Liver (tissue), 8 donors: ENCODE measurements at regions not wholly inside any gene's neighbourhood (a gene's known extent, or its start where the extent isn't known, plus 50 kb on each side); places are given as distances from the start of the nearest gene placed in this dataset.

Experiments used
- DNase-seq: peaks from one replicate; pipeline ENCODE4 v3.0.0-alpha.2; 2017; ENCODE audit warnings: low spot score
- H3K27ac ChIP-seq, 2 donors: one replicate each; pipeline ENCODE4 v1.7.0; 2013; ENCODE audit warnings: inconsistent platforms in 2 of 2, low read length in 2 of 2, control low read depth in 1 of 2, low read depth in 1 of 2, mild to moderate bottlenecking in 1 of 2
- H3K27me3 ChIP-seq, 4 donors: one replicate each; pipeline versions ENCODE4 v1.6.1 to v1.7.0; 2013; ENCODE audit warnings: low read length in 3 of 4, inconsistent platforms in 1 of 4, mild to moderate bottlenecking in 1 of 4, moderate library complexity in 1 of 4; ENCODE audit not compliant: control insufficient read depth in 4 of 4, insufficient read depth in 4 of 4
- H3K36me3 ChIP-seq, 4 donors: one replicate each; pipeline versions ENCODE4 v1.6.1 to v1.7.0; 2013; ENCODE audit warnings: low read length in 3 of 4, mild to moderate bottlenecking in 3 of 4, low read depth in 1 of 4, moderate library complexity in 1 of 4; ENCODE audit not compliant: control insufficient read depth in 4 of 4, insufficient read depth in 3 of 4
- H3K4me1 ChIP-seq, 4 donors: one replicate each; pipeline versions ENCODE4 v1.6.1 to v1.7.0; 2013; ENCODE audit warnings: low read length in 3 of 4, mild to moderate bottlenecking in 3 of 4, moderate library complexity in 1 of 4; ENCODE audit not compliant: control insufficient read depth in 4 of 4, insufficient read depth in 4 of 4
- H3K4me3 ChIP-seq, 3 donors: one replicate each; pipeline versions ENCODE4 v1.6.1 to v1.7.0; 2013; ENCODE audit warnings: low read length in 3 of 3, control low read depth in 1 of 3, low read depth in 1 of 3, mild to moderate bottlenecking in 1 of 3
- H3K9ac ChIP-seq, 2 donors: one replicate each; pipeline ENCODE4 v1.7.0; 2013; ENCODE audit warnings: low read length in 2 of 2, mild to moderate bottlenecking in 2 of 2, moderate library complexity in 2 of 2, control low read depth in 1 of 2, low read depth in 1 of 2
- H3K9me3 ChIP-seq, 4 donors: one replicate each; pipeline versions ENCODE4 v1.6.1 to v1.7.0; 2013; ENCODE audit warnings: low read length in 3 of 4; ENCODE audit not compliant: control insufficient read depth in 4 of 4
- CTCF ChIP-seq: fragments of 150-350 bp; IDR thresholded peaks from 2 replicates; pipeline ENCODE4 v1.5.1; 2017; ENCODE audit warnings: improper control_type of control experiment, low read depth, low read length; ENCODE audit not compliant: missing input control
- EGR1 ChIP-seq, 2 donors: IDR thresholded peaks; 2 replicates each; pipeline ENCODE4 v1.6.1; 2016 to 2018; ENCODE audit warnings: antibody characterized with exemption in 2 of 2, low read depth in 2 of 2
- FOXA1 ChIP-seq: IDR thresholded peaks from 2 replicates; pipeline ENCODE4 v1.6.1; 2016; ENCODE audit warnings: antibody characterized with exemption
- FOXA2 ChIP-seq: IDR thresholded peaks from 2 replicates; pipeline ENCODE4 v1.6.1; 2016; ENCODE audit warnings: antibody characterized with exemption
- HNF4A ChIP-seq, 2 donors: conservative IDR thresholded peaks; 2 replicates each; pipeline ENCODE4 v1.6.1; 2016; ENCODE audit warnings: antibody characterized with exemption in 2 of 2, mild to moderate bottlenecking in 2 of 2
- JUND ChIP-seq, 2 donors: IDR thresholded peaks; 2 replicates each; pipeline ENCODE4 v1.6.1; 2016; ENCODE audit warnings: antibody characterized with exemption in 2 of 2
- MAX ChIP-seq: IDR thresholded peaks from 2 replicates; pipeline ENCODE4 v1.6.1; 2016; ENCODE audit warnings: antibody characterized with exemption
- NR2F2 ChIP-seq: IDR thresholded peaks from 2 replicates; pipeline ENCODE4 v1.6.1; 2016; ENCODE audit warnings: antibody characterized with exemption
- REST ChIP-seq: IDR thresholded peaks from 2 replicates; pipeline ENCODE4 v1.6.1; 2016; ENCODE audit warnings: antibody characterized with exemption, mild to moderate bottlenecking
- RXRA ChIP-seq, 2 donors: IDR thresholded peaks; 2 replicates each; pipeline ENCODE4 v1.6.1; 2017 to 2018; ENCODE audit warnings: antibody characterized with exemption in 2 of 2, mild to moderate bottlenecking in 1 of 2
- YY1 ChIP-seq: IDR thresholded peaks from 2 replicates; pipeline ENCODE4 v1.6.1; 2016; ENCODE audit warnings: antibody characterized with exemption, mild to moderate bottlenecking
- WGBS: extraction: QIAGEN DNeasy Blood & Tissue Kit; methylation state at CpG from one replicate; pipeline ENCODE4 v1.1.7; 2013; 5-methylcytosine and 5-hydroxymethylcytosine counted together
- donor health status: healthy.
- donor health status: healthy.
- donor health status: healthy.
- donor health status: healthy.
- donor health status: healthy.

- peaks cover 0 to 4% (median 0%) of the 10 kb centered on the region in 4 donors for H3K27me3 ChIP-seq
- H3K9ac ChIP-seq, result no peak overlapping the region
- H3K36me3 ChIP-seq, result no peaks in the 10 kb centered on the region
- H3K4me3 ChIP-seq, result no peak overlapping the region
- TF ChIP-seq FOXA1 (no peak), FOXA2 (no peak), EGR1 (IDR thresholded peaks at IDR 0.05; ENCODE audit: low read depth in 2 of 2) (no peak), REST (no peak), HNF4A (conservative IDR thresholded peaks at IDR 0.05) (no peak), RXRA (IDR thresholded peaks at IDR 0.05) (no peak), MAX (no peak), CTCF (no peak), YY1 (no peak), NR2F2 (no peak)
- peaks cover 0 to 4% (median 2%) of the 10 kb centered on the region in 4 donors for H3K9me3 ChIP-seq
- H3K4me1 ChIP-seq, result no peaks in the 10 kb centered on the region
- no peak for DNase-seq
- H3K27ac ChIP-seq, result no peak overlapping the region
- WGBS, result 51% methylated on average over 7 of the region's 7 CpGs
Measured at GRCh38 chr1:14118691-14119485, 418.9 kb downstream of the PRDM2 start.

GRCh38 chr1:14120895-14121294, 420.9 kb downstream of the PRDM2 start:
- Histone ChIP-seq H3K27me3 (peaks cover 0 to 4% (median 2%) of the 10 kb centered on the region in 4 donors), H3K9me3 (peaks cover 0 to 4% (median 2%) of the 10 kb centered on the region in 4 donors), H3K4me1 (no peaks in the 10 kb centered on the region), H3K9ac (no peak overlapping the region), H3K4me3 (no peak overlapping the region), H3K36me3 (no peaks in the 10 kb centered on the region), H3K27ac (no peak overlapping the region)
- 83% methylated on average over 2 of the region's 2 CpGs for WGBS
- TF ChIP-seq FOXA2 (no peak), YY1 (no peak), JUND (IDR thresholded peaks at IDR 0.05) (no peak), MAX (no peak), NR2F2 (no peak)
- DNase-seq, result no peak
